Activated naive CD8-positive, alpha-beta T cell treated with anti-CD3 and anti-CD28 coated beads, Interleukin-2, amount 50 U/mL, for 24 hours (primary cell): ENCODE measurements at regions not wholly inside any gene's neighbourhood (a gene's known extent, or its start where the extent isn't known, plus 50 kb on each side); places are given as distances from the start of the nearest gene placed in this dataset.
"Not testable (repeated sequence)": the region's sequence is repeated elsewhere in the genome, so short reads cannot be mapped to it uniquely, and the experiment has no call there.

Experiments used
- ATAC-seq: fragments of 150-1000 bp; cut with Tn5 transposase; one replicate; pipeline ENCODE4 v1.10.0; 2021
- DNase-seq: peaks from one replicate; pipeline ENCODE4 v3.0.0; 2021
- H3K27ac Mint-ChIP-seq: one replicate; pipeline ENCODE4 v1.8.0; 2021; ENCODE audit warnings: mild to moderate bottlenecking, mixed read lengths
- H3K27me3 Mint-ChIP-seq: one replicate; pipeline ENCODE4 v1.8.0; 2021; ENCODE audit warnings: mixed read lengths
- H3K36me3 Mint-ChIP-seq: one replicate; pipeline ENCODE4 v1.8.0; 2021; ENCODE audit warnings: low read depth, mixed read lengths
- H3K4me1 Mint-ChIP-seq: one replicate; pipeline ENCODE4 v1.8.0; 2021; ENCODE audit warnings: mixed read lengths
- H3K4me3 Mint-ChIP-seq: one replicate; pipeline ENCODE4 v1.8.0; 2021; ENCODE audit warnings: mild to moderate bottlenecking, moderate library complexity, mixed read lengths
- H3K9me3 Mint-ChIP-seq: one replicate; pipeline ENCODE4 v1.8.0; 2021; ENCODE audit warnings: mixed read lengths

DNA sequence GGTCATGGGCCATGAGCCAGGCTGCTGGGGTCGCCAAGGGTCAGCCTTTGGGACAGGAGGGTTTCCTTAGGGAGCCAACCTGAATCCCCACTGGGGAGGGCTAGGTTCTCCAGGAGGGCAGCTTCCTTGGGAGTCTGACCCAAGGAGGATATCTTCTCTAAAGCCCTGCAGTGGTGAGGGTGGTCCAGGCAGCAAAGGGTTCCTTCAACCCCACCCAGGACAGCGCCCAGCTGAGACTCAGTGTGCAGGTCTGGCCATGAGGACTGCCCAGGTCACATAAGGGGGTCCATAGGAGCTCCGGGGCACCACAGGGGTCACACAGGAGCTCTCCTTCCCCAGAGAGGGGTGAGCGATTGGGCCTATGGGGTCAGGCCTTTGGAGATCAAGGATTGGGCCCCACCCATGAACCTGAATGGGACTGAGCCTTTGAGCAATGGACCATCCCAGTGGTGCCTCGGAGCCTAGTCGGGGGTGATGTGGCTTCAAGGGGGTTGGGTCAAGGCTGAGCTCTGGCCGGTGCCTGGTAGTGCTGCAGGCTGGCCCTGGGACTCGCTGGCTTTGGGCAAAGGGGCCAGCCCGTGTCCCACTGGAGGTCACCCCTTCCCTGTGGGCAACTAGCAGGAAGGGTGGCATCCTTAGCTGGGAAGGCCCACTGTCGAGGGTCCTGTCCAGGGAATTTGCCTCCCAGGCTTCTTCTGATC, 216.5 kb downstream of the SNRPN start:
- peaks cover 16% of the 10 kb centered on the region for H3K9me3 Mint-ChIP-seq
- no peaks in the 10 kb centered on the region for H3K27me3 Mint-ChIP-seq

DNA sequence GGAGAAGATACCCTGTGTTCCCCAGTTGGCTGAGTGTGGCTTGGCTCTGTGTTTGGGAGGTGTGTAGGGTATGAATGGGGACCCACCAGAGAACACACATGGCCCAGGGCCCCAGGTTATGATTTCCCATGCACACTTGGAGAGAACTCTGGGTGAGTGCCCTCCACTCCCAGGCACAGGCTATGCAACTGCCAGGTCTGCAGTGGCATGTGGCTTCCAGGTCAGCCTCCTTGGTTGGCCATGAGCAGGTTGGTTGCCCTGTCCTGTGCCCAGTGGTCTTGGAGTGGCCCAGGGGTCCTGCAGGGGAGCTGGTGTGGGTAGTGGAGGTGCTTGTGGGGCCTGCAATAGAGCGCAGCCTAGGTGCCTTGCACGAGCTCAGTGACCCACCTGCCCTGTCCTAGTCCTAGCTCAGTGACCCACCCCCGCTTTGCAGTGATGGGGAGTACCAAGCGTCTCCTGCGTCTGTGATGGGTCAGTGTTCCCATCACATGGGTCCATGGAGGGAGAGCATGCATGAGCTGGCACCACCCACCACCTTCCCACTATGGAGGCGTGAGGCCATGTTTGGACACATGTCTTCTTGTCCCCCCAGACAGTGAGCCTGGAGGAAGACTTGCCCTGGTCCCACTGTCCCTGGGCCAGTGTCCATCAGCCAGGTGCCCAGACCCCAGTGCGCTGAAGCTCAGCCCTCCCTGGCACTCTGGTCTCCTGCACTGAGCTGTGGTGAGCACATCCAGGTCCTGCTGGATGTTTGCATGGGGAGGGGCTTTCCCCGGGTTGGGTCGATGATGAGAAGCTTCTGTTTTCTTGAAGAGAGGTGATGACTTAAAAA, 217.3 kb downstream of the SNRPN start:
- no peak for DNase-seq
- Mint-ChIP-seq H3K27me3 (no peaks in the 10 kb centered on the region), H3K36me3 (no peaks in the 10 kb centered on the region), H3K27ac (no peak overlapping the region), H3K9me3 (peaks cover 16% of the 10 kb centered on the region), H3K4me1 (no peaks in the 10 kb centered on the region), H3K4me3 (no peak overlapping the region)
- ATAC-seq, result no peak

More for the DNA sequence above, 216.5 kb downstream of the SNRPN start:
- ATAC-seq (no peak), DNase-seq (no peak)
- H3K4me3 Mint-ChIP-seq, result no peak overlapping the region
- H3K27ac Mint-ChIP-seq, result no peak overlapping the region
- H3K4me1 Mint-ChIP-seq, result no peaks in the 10 kb centered on the region
- no peaks in the 10 kb centered on the region for H3K36me3 Mint-ChIP-seq

GRCh38 chr15:25172691-25173090, 217.9 kb downstream of the SNRPN start:
- no peak for DNase-seq
- no peak overlapping the region for H3K27ac Mint-ChIP-seq
- peaks cover 16% of the 10 kb centered on the region for H3K9me3 Mint-ChIP-seq
- ATAC-seq, result no peak
- H3K4me3 Mint-ChIP-seq, result no peak overlapping the region
- H3K4me1 Mint-ChIP-seq, result no peaks in the 10 kb centered on the region
- H3K36me3 Mint-ChIP-seq, result no peaks in the 10 kb centered on the region
- H3K27me3 Mint-ChIP-seq, result no peaks in the 10 kb centered on the region

DNA sequence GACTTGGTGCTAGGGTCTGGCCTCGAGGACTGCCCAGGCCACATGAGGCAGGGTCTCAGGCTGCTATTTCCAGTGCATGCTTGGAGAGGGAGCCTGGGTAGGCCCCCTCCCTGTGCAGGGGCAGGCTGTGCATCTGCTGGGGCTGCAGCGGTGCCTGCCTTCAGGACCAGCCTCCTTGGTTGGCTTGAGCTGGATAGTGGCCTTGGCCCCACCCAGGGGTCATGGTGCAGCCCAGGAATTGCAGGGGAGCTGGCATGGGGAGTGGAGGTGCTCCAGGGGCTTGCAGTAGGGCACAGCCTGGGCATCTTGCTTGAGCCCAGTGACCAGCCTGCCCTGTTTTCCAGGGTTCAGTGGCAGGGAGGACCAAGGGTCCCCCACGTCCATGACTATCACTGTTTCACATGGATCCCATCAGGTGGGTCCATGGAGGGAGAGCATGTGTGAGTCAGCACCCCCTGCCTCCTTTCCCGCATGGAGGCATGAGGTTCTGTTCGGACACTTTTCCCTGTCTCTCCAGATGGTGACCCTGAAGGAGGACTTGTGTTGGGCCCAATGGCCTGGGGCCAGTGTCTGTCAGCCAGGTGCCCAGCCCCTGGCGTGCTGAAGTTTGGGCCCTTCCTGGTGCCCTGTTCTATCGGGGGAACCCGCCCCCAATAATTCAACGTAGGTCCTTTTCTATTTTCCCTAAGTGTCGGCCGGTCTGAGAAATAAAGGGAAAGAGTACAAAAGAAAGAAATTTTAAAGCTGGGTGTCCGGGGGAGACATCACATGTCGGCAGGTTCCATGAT, 218.6 kb downstream of the SNRPN start:
- no peak overlapping the region for H3K27ac Mint-ChIP-seq
- no peak for ATAC-seq
- no peaks in the 10 kb centered on the region for H3K36me3 Mint-ChIP-seq
- no peak overlapping the region for H3K4me3 Mint-ChIP-seq
- H3K4me1 Mint-ChIP-seq, result no peaks in the 10 kb centered on the region
- H3K27me3 Mint-ChIP-seq, result no peaks in the 10 kb centered on the region
- DNase-seq, result no peak
- H3K9me3 Mint-ChIP-seq, result peaks cover 18% of the 10 kb centered on the region

- not testable (repeated sequence) for H3K36me3 Mint-ChIP-seq, H3K4me1 Mint-ChIP-seq, DNase-seq, H3K27ac Mint-ChIP-seq, H3K27me3 Mint-ChIP-seq, H3K4me3 Mint-ChIP-seq, ATAC-seq
- peaks cover 20% of the 10 kb centered on the region for H3K9me3 Mint-ChIP-seq
Measured at GRCh38 chr15:25174149-25174548, 219.4 kb downstream of the SNRPN start.

DNA sequence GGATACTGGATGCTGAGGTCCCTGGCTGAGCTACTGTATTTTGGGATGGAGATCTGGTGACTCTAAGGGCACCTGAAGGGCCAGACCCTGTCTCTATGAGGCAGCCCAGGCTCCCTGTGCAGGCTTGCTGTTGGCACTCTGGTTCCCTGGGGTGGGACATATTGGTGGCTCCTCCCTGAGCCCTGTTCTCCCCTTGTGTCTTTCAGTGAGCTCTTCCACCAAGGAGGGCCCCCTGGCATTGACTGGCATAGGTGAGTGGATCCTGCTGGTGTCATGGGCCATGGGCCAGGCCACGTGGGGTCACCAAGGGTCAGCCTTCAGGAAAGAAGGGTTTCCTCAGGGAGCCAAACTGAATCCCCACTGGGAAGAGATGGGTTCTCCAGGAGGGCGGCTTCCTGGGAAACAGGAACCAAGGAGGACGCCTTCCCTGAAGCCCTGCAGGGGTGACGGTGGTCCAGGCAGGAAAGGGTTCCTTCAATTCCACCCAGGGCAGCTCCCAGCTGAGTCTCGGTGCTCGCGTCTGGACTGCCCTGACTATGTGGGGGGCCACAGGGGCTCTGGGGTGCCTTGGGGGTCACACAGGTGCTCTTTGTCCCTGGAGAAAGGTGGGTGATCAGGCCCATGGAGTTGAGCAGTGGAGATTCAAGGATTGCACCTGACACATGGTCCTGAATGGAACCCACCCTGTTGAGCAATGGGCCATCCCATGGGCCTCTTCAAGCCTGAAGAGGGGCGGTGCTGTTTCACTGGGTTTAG, 220.4 kb downstream of the SNRPN start:
- ATAC-seq (no peak), DNase-seq (no peak)
- Mint-ChIP-seq H3K4me1 (no peaks in the 10 kb centered on the region), H3K36me3 (no peaks in the 10 kb centered on the region), H3K27me3 (no peaks in the 10 kb centered on the region), H3K4me3 (no peak overlapping the region), H3K9me3 (peaks cover 16% of the 10 kb centered on the region), H3K27ac (no peak overlapping the region)

GRCh38 chr15:25175789-25176615, 221.2 kb downstream of the SNRPN start:
- ATAC-seq, result no peak
- no peak overlapping the region for H3K27ac Mint-ChIP-seq

DNA sequence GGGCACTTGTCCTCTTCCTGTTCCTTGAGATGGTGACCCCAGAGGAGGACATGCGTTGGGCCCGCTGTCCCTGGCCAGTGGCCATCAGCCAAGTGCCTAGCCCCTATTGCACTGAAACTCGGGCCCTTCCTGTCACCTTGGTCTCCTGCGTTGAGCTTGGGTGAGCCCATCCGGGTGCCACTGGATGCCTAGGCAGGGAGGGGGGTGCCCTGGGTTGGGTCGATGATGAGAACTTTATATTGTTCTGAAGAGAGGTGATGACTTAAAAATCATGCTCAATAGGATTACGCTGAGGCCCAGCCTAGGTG, 221.8 kb downstream of the SNRPN start:
- no peaks in the 10 kb centered on the region for H3K27me3 Mint-ChIP-seq
- H3K4me1 Mint-ChIP-seq, result no peaks in the 10 kb centered on the region
- DNase-seq (no peak), ATAC-seq (no peak)
- H3K27ac Mint-ChIP-seq, result no peak overlapping the region
- H3K36me3 Mint-ChIP-seq, result no peaks in the 10 kb centered on the region
- peaks cover 19% of the 10 kb centered on the region for H3K9me3 Mint-ChIP-seq
- H3K4me3 Mint-ChIP-seq, result no peak overlapping the region

More at GRCh38 chr15:25175789-25176615, 221.2 kb downstream of the SNRPN start:
- H3K4me1 Mint-ChIP-seq, result no peaks in the 10 kb centered on the region
- H3K27me3 Mint-ChIP-seq, result no peaks in the 10 kb centered on the region
- peaks cover 19% of the 10 kb centered on the region for H3K9me3 Mint-ChIP-seq
- H3K36me3 Mint-ChIP-seq, result no peaks in the 10 kb centered on the region
- no peak overlapping the region for H3K4me3 Mint-ChIP-seq
- DNase-seq, result no peak

- ATAC-seq, result no peak
- no peak overlapping the region for H3K4me3 Mint-ChIP-seq
- H3K9me3 Mint-ChIP-seq, result peaks cover 19% of the 10 kb centered on the region
- no peak for DNase-seq
- H3K27me3 Mint-ChIP-seq, result no peaks in the 10 kb centered on the region
- no peaks in the 10 kb centered on the region for H3K4me1 Mint-ChIP-seq
- no peaks in the 10 kb centered on the region for H3K36me3 Mint-ChIP-seq
- H3K27ac Mint-ChIP-seq, result no peak overlapping the region
Measured at GRCh38 chr15:25176991-25177954, 222.5 kb downstream of the SNRPN start.

DNA sequence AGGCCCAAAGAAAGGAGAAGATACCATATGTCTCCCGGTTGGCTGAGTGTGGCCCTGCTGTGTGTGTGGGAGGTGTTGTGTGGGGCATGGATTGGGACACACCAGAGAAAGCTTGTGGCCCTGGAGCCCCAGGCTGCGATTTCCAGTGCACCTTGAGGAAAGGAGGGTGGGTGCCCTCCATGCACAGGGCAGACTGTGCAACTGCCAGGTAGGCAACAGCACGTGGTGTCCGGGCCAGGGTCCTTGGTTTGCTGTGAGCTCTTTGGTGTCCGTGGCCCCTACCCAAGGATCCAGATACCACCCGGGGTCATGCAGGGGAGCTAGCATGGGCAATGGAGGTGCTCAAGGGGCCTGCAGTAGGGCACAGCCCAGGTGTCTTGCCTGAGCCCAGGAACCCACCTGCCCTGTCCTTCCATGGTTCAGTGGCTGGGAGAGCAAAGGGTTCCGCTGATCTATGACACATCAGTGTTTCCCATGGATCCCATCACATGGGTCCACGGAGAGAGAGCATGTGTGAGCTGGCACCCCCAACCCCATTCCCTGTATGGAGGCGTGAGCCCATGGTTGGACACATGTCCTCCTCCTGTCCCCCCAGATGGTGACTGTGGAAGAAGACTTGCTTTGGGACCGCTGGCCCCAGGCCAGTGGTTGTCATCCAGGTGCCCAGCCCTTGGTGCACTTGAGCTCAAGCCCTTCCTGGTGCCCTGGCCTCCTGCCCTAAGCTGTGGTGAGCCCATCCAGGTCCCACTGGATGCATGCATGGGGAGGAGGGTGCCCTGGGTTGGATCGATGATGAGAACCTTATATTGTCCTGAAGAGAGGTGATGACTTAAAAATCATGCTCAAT, 223.4 kb downstream of the SNRPN start:
- Mint-ChIP-seq H3K36me3 (no peaks in the 10 kb centered on the region), H3K4me1 (no peaks in the 10 kb centered on the region), H3K27me3 (no peaks in the 10 kb centered on the region), H3K9me3 (peaks cover 19% of the 10 kb centered on the region), H3K4me3 (no peak overlapping the region), H3K27ac (no peak overlapping the region)
- DNase-seq, result no peak
- ATAC-seq, result no peak

GRCh38 chr15:25178835-25179672, 224.3 kb downstream of the SNRPN start:
- ATAC-seq, result no peak
- Mint-ChIP-seq H3K36me3 (no peaks in the 10 kb centered on the region), H3K27ac (no peak overlapping the region), H3K4me3 (no peak overlapping the region), H3K27me3 (no peaks in the 10 kb centered on the region), H3K9me3 (peaks cover 15% of the 10 kb centered on the region), H3K4me1 (no peaks in the 10 kb centered on the region)
- no peak for DNase-seq
